Tongue (tissue), 1 donor: ENCODE measurements at regions not wholly inside any gene's neighbourhood (a gene's known extent, or its start where the extent isn't known, plus 50 kb on each side); places are given as distances from the start of the nearest gene placed in this dataset.
"Not testable (repeated sequence)": the region's sequence is repeated elsewhere in the genome, so short reads cannot be mapped to it uniquely, and the experiment has no call there.

Experiments used
- DNase-seq: peaks from one replicate; pipeline ENCODE4 v3.0.0-alpha.2; 2015

- no peak for DNase-seq
These were observed 203.8 kb downstream of the TPRG1 start for GRCh38 chr3:189375532-189375931.

- DNase-seq: no peak
These were observed 211.9 kb downstream of the TPRG1 start for GRCh38 chr3:189383630-189384029.

DNA sequence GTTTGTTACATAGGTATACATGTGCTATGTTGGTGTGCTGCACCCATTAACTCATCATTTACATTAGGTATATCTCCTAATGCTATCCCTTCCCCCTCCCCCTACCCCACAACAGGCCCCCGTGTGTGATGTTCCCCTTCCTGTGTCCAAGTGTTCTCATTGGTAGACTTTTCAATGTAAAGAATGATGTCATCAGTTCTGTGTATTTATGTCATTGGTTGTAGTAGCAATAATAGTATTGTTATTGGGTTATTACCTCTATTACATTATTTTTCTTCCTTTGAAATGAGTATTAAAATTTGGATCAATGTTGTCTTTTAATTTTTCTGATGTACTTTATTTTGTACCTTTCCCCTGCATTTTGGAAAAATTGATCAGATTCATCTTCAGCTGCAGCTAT is 214.1 kb downstream of the TPRG1 start:
- not testable (repeated sequence) for DNase-seq

- no peak for DNase-seq
These were observed 215.0 kb downstream of the TPRG1 start for GRCh38 chr3:189386739-189387138.

DNA sequence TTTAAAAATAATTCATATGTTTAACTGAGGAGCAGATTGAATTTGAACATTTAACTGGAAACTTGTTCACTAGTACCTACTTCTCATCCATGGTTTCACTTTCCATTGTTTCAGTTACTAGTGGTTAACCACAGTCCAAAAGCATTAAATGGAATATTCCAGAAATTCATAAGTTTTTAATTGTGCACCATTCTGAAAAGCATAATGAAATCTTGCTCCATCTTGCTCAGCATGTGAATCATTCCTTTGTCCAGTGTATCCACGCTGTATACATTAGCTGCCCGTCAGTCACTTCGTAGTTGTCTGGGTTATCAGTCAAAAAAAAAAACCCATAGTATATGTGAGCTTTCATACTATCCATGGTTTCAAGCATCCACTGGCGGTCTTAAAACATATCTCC is 217.6 kb downstream of the TPRG1 start:
- no peak for DNase-seq

DNA sequence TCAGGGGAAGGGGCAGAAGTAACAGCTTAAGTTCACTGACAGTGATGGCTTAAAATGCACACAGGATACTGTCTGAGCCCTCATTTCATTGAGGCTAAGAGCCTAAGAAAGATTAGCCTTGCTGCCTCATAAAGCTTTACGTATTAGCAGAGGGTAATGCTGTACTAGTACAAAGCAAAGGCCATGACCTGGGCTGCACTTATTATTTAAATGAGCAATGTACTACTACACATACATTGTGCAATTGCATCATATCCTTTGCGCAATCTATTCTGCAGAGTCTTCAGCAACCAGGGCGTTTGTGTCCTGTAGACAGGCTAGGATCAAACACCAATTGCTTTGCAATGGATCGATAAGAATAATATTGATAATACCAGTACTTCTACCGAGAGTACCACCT is 221.8 kb downstream of the TPRG1 start:
- no peak for DNase-seq

- no peak for DNase-seq
These were observed 222.9 kb downstream of the TPRG1 start for GRCh38 chr3:189394599-189395121.

DNA sequence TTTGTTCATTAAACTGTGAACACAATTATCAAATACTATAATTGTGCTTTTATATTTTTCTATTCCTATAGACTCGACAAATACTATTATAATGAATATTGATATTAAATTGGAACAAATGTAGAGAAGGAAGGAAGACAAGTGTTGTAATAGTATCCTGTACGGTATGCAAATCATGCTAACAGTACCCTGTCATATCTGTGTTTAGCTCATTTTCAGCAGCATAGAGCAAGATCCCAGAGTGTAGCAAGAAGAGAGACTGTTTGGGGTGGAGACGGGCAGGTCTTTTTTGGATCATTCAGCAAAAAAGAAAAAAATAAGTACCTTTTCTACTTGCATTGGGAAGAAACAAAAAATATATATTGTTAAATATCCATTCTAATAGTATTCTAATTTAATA is 224.1 kb downstream of the TPRG1 start:
- no peak for DNase-seq

- no peak for DNase-seq
These were observed 226.9 kb downstream of the TPRG1 start for GRCh38 chr3:189398656-189399055.

DNA sequence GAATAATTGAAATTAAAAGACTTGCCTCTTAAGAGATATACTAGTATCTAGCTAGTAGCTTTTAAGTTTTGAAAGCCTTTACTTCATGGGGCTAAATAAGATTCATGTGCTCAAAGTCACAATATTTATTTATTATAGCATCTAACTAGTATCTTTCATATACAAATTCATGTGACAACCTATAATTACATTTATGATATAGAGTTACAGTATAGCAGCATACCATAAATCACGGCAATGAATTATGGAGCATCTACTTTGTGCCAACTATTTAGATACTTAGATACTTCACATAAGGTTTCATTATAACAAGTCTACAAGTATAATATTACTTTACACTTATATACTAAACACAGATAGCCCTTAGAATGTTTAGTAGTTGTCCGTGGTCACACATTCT is 229.4 kb downstream of the TPRG1 start:
- no peak for DNase-seq

DNA sequence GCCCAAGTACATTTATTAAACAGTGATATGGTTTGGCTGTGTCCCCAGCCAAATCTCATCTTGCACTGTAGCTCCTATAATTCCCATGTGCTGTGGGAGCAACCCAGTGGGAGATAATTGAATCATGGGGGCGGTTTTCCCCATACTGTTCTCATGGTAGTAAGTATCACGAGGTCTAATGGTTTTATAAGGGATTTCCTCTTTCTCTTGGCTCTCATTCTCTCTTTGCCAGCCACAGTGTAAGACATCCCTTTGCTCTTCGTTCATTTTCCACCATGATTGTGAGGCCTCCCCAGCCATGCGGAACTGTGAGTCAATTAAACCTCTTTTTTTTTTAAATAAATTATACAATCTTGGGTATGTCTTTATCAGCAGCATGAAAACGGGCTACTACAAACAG is 228.0 kb upstream of the TP63 start:
- no peak for DNase-seq

GRCh38 chr3:189404024-189404423 is 227.2 kb upstream of the TP63 start:
- DNase-seq: no peak

DNA sequence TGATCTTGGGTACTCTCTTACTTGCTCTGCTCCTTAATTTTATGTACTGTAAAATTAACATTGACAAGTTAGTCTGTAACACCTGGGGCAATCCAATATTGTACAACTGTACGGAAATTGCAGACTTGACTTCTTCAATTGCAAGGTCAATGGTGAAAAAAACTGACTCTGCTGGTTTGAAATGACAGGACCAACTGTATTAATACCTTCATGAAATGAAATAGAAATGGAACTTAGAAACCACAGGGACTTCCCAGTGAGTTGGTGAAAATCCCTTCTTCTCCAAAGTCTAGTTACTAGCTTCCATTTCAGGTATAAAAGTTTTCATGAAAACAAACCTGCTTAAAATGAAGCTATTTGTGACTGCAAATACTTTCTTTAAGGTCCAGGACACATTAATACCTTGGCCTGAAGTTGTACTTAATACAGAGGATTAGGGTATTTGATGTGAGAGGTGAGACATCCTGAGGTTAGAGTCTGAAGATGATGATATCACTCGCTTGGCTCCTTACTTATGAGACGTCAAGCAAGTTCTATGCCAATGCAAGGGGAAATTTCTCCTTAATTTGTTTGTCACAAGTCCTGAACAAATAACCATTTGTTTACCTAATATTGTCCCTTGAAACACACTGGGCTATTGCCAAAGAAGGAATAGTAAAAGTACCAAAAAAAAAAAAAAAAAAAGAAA is 226.2 kb upstream of the TP63 start:
- no peak for DNase-seq

GRCh38 chr3:189406148-189406547 is 225.0 kb upstream of the TP63 start:
- no peak for DNase-seq

DNA sequence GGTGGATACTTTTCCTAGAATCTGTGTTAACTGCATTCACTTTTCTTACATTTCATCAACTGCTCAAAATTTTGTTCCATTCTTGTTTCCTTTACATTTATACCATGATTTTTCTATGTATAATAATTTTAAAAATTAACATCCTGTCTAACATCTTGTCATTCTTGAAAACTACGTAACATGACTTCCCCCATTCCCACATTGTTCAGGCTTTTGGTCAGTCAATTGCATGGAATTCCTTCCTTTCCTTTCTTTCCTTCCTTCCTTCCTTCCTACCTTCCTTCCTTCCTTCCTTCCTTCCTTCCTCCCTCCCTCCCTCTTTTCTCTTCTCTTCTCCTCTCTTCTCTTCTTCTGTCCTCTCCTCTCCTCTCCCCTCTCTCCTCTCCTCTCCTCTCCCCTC is 220.7 kb upstream of the TP63 start:
- no peak for DNase-seq

DNA sequence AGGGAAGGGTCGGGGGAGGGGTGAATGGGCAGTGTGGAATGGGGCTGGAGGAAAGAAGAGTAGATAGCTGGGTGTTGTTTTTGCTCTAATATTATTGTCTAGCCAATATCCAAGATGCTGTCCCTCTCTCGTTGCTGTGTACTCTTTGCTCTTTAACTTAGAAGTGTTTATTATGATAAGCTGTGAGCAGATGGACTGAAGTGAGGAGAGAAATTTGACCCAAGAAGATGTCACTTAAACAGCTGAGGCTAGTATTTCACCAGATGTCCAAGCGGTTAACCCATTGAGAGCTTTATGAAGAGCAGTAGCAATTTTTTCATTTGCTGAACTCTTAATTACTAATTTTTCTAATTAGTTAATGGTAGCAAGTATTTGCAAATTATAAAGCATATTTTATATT is 212.2 kb upstream of the TP63 start:
- peak; percentile 69 for DNase-seq

GRCh38 chr3:189419683-189420082 is 211.5 kb upstream of the TP63 start:
- no peak for DNase-seq

DNA sequence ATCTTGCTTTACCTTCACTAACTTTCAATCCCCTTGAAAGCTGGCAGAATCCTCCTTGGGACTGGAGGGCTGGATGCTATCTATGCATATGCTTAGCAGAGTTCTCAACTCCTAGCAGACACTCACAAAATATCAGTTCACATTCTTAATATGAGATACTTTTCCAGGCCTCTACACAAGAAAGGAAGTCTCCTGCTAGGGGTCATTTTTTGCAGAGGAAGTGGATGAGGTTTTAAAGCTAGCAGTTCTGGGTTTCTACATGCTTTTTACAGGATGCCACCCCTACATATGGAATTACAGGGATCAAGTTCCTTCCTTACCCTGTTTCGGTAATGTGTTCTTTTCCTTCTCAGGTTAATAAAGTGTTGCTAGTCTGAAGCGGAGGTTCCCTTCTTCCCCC is 206.3 kb upstream of the TP63 start:
- DNase-seq: no peak

DNA sequence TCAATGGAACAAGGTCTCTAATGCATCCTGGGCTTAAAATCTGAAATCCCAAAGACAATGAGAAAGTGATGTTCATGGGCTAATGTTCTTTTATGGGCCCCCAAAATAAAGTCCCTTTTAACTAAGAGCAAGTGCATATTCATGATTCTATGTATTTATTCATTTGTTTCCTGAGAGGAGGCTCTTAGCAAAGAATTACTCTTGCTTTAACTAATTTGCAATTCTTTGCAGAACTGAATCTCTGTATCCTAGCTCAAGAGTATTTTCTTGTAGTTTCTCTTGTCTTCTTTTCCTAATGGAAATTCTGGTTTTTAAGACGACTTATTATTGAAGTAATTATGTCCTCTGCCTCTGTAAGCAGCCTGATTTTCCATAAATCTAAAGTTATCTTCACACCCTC is 202.2 kb upstream of the TP63 start:
- DNase-seq: no peak

- DNase-seq: no peak
These were observed 201.0 kb upstream of the TP63 start for GRCh38 chr3:189430166-189430565.

- not testable (repeated sequence) for DNase-seq
These were observed 188.9 kb upstream of the TP63 start for GRCh38 chr3:189442257-189442656.

GRCh38 chr3:189446959-189447560 is 184.1 kb upstream of the TP63 start:
- DNase-seq: no peak

GRCh38 chr3:189449084-189449483 is 182.1 kb upstream of the TP63 start:
- no peak for DNase-seq

GRCh38 chr3:189455009-189455408 is 176.2 kb upstream of the TP63 start:
- DNase-seq: peak; percentile 9
